ENCODE measurements at regions not wholly inside any gene's neighbourhood (a gene's known extent, or its start where the extent isn't known, plus 50 kb on each side); places are given as distances from the start of the nearest gene placed in this dataset.

GRCh38 chr4:54493862-54494261 lies 163.9 kb upstream of the KIT start:
- Histone ChIP-seq H3K18ac (ENCODE audit: low read depth, low read length) (peak overlapping the region; percentile 61; the same call in 1 of the 2 replicates), H3K36me3 (ENCODE audit: control insufficient read depth, insufficient read depth, low read length) (no peaks in the 10 kb centered on the region), H3K23ac (ENCODE audit: low read depth, low read length) (no peak overlapping the region), H4K91ac (ENCODE audit: insufficient read depth, low read depth, low read length) (no peak overlapping the region), H3K14ac (replicated peaks; ENCODE audit: low read depth, low read length) (no peak overlapping the region), H3K9ac (ENCODE audit: low read depth, low read length) (no peak overlapping the region), H3K79me1 (ENCODE audit: low read depth in 1 of 2, low read length in 2 of 2) (no peaks in the 10 kb centered on the region), H2AK9ac (replicated peaks; ENCODE audit: low read depth, low read length, poor library complexity) (no peak overlapping the region), H3K9me3 (ENCODE audit: control insufficient read depth, insufficient read depth, low read length) (no peaks in the 10 kb centered on the region), H3K4me3 (ENCODE audit: insufficient read depth, low read depth, low read length) (no peak overlapping the region), H4K20me1 (ENCODE audit: insufficient read depth, low read length) (no peaks in the 10 kb centered on the region), H3K9me1 (ENCODE audit: insufficient read depth, low read length) (peaks cover 4% of the 10 kb centered on the region; the same call in 1 of the 2 replicates), H2AFZ (replicated peaks; ENCODE audit: low read length, poor library complexity) (no peak overlapping the region), H3K56ac (ENCODE audit: extremely low read depth, insufficient read depth, low read length) (no peak overlapping the region), H3K27me3 (ENCODE audit: control insufficient read depth, insufficient read depth, low read length) (no peaks in the 10 kb centered on the region; the same call in 1 of the 2 replicates), H2BK120ac (ENCODE audit: low read depth, low read length) (peak overlapping the region; percentile 49), H3K4ac (ENCODE audit: low read depth, low read length) (0 out of 2 replicates have a peak overlapping the region, but pooled peaks have one; percentile 9), H4K5ac (ENCODE audit: low read depth, low read length) (no peak overlapping the region; the same call in 1 of the 2 replicates), H3K4me2 (ENCODE audit: low read depth, low read length) (no peak overlapping the region), H3K27ac (ENCODE audit: insufficient read depth, low read length) (no peak overlapping the region), H2BK15ac (ENCODE audit: low read depth, low read length) (no peak overlapping the region), H2BK5ac (ENCODE audit: low read depth, low read length, poor library complexity, severe bottlenecking) (no peak overlapping the region), H2AK5ac (ENCODE audit: low read depth, low read length) (no peak overlapping the region; the same call in 1 of the 2 replicates), H4K8ac (ENCODE audit: low read depth in 2 of 2, low read length in 2 of 2) (no peak overlapping the region), H2BK20ac (ENCODE audit: low read depth, low read length) (no peak overlapping the region), H3K4me1 (ENCODE audit: control insufficient read depth, insufficient read depth, low read length) (peaks cover 7% of the 10 kb centered on the region; the same call in 1 of the 2 replicates)
- TF ChIP-seq BHLHE40 (IDR thresholded peaks at IDR 0.05; ENCODE audit: low read depth, low read length) (no peak), ELK1 (IDR thresholded peaks at IDR 0.05; ENCODE audit: borderline replicate concordance, low read depth, low read length) (no peak), MAZ (IDR thresholded peaks at IDR 0.05; ENCODE audit: borderline replicate concordance, low read depth, low read length) (no peak), FOS (IDR thresholded peaks at IDR 0.05; ENCODE audit: low read depth, low read length) (no peak), NFE2L2 (IDR thresholded peaks at IDR 0.05; ENCODE audit: low read depth, low read length) (no peak), MAFK (IDR thresholded peaks at IDR 0.05; ENCODE audit: low read depth, low read length) (no peak), RFX5 (IDR thresholded peaks at IDR 0.05; ENCODE audit: low read depth, low read length) (no peak), RCOR1 (IDR thresholded peaks at IDR 0.05; ENCODE audit: insufficient replicate concordance, low read length) (no peak), RAD21 (IDR thresholded peaks at IDR 0.05; ENCODE audit: low read length) (no peak), SMC3 (IDR thresholded peaks at IDR 0.05; ENCODE audit: low read depth, low read length) (no peak)
- TF ChIP-seq, protein P1, sequence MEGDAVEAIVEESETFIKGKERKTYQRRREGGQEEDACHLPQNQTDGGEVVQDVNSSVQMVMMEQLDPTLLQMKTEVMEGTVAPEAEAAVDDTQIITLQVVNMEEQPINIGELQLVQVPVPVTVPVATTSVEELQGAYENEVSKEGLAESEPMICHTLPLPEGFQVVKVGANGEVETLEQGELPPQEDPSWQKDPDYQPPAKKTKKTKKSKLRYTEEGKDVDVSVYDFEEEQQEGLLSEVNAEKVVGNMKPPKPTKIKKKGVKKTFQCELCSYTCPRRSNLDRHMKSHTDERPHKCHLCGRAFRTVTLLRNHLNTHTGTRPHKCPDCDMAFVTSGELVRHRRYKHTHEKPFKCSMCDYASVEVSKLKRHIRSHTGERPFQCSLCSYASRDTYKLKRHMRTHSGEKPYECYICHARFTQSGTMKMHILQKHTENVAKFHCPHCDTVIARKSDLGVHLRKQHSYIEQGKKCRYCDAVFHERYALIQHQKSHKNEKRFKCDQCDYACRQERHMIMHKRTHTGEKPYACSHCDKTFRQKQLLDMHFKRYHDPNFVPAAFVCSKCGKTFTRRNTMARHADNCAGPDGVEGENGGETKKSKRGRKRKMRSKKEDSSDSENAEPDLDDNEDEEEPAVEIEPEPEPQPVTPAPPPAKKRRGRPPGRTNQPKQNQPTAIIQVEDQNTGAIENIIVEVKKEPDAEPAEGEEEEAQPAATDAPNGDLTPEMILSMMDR (conservative IDR thresholded peaks at IDR 0.05; ENCODE audit: low read depth, low read length), result no peak
- dilution Hi-C loops (cut with HindIII; ENCODE audit: low sequenced_read_pairs, unreplicated experiment) (no loop called here), intact Hi-C loops (cut with micrococcal nuclease) (no loop called here), in situ Hi-C loops (cut with MboI; ENCODE audit: low sequenced_read_pairs) (no loop called here)
- POLR2A ChIA-PET (ENCODE audit: unreplicated experiment), result interaction anchor here (0.7 kb wide), 1 partner anchor 9 kb away, joined by 3 read pairs; no protein-coding TSS in a partner anchor
- CTCF ChIA-PET, result no interaction called here
- WGBS, 2 experiments (ENCODE audit: extremely low coverage in 2 of 2, insufficient read length in 1 of 2), result no CpG with 5 or more reads among the region's 3 CpGs
- DNase-seq (peak; percentile 6), ATAC-seq (ENCODE audit: low read depth) (no peak)
- no TSS peak for BruUV-seq (replicated peaks)

All from IMR-90 (cell line).